AG08395 (cell line): ENCODE measurements at regions not wholly inside any gene's neighbourhood (a gene's known extent, or its start where the extent isn't known, plus 50 kb on each side); places are given as distances from the start of the nearest gene placed in this dataset.

ENCODE experiments used
- DNase-seq: peaks from one replicate; pipeline ENCODE4 v3.0.0; 2012; ENCODE audit warnings: mixed read lengths, low spot score

DNA sequence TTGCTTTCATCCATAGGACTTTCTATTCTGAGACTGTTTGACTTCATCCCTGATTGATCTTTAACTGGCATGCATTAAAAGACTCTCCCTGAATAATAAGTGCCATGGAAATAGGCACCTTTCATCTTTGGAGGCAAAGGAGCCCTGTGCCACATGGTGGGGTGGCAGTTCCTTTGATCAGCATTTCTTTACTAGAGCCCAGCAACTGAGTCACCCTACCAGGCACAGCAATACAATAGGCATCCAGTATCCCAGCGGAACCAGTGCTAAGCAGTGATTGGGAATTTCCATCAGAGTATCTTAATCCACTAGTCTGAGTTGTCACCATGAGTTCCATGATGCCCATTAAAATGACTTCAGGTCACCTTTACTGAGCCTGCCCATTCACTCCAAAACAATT is 476.1 kb upstream of the MPDZ start:
- no peak for DNase-seq

DNA sequence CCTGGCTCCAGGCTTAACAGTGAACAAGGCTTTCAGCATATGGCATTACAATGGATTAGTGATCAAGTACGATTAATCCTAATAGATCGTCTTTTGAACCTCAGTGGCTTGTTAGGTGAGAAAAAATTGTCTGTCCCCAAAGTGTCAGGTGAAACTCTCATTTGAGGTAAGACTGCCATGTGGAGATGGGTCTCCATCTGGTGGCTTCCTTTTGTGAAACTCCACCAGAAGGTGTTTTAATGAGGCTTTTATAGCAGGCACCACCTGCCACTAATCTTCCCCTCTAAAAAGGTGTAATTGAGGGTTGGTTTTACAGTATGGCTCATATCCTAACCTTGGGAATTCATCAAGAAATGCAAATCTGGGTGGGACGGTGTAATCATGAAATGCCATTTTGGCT is 471.1 kb upstream of the MPDZ start:
- DNase-seq, result no peak

DNA sequence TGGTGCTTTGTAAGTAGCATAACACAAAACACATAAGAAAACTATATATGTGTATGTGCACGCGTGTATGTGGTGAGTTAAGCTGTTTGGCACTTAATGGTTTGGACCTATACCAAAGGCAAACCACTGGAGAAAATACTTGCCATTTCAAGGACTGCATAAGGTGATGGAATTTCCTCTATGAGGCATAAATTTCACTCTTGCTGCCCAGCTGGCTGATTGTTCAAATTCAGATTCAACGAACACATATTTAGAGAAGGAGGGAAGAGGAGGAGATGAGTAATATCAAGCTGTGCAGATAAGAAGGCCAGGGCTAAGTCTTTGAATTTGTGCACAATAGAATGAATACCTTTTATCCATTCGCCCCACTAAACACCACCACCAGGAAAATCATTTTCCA is 470.6 kb upstream of the MPDZ start:
- peak; percentile 70 for DNase-seq

DNA sequence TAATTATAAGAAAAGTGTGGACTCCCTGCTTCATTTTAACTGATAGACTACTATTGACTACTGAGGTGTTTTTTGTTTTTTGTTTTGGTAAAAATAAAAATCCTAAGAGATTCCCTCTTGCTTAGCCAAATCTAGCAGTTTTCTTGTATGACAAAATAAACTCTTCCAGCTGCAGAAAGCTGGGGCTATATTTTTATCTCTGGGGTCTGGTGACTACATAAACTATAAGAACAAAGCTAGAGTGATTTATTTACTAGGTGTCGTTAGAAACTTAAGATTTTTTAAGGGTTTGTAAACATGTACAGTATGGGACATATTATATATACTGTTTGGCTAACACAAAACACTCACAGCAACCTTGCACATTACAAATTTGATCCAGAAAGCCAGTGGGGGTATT is 467.4 kb upstream of the MPDZ start:
- DNase-seq, result no peak

DNA sequence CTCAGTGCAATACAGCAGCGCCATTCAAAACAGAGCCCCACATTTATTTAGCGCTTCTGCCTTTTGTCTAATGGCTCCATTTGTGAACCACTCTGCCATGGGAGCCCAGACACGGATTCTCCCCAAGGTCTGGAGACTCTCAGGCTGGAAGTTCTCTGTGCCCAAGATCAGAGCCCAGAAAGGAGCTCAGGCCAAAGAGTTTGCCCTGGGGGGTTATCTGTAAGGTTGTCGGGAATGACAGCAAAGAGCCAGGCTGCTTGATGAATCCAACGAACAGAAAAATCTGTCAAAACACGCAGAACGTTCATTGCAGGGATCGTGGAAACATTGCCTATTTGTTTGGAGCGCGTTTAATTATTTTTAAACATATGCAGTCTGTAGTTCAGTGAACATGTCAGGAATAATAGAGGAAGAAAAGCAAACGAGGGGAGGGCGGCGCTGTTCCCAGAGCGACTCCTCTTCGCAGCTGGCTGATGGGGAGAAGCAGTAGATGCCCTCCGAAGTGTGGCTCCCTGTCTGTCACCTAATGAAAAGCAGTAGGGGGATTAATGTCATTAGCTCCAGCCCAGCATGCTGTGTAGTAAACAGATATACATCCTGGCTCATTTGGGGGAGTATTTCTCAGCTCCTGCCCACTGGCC is 464.9 kb upstream of the MPDZ start:
- no peak for DNase-seq

DNA sequence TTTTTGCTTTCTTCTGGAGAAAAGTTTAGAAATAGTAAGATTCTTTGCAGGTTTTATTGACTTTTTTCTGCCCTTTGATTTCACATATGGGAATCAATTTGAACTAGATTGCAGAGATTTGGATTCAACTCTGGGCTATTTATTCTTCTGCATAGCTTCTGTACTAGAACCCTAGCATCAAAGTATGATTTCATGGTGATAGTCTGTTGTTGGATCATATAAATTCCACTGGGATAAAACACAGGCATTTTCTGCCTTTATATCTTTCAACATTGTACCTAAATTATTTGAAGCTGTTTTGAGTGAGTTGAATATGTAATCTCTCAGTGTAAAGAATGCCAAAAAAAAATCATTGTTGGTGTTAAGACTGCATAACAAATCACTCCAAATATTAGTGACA is 458.4 kb upstream of the MPDZ start:
- DNase-seq, result no peak

DNA sequence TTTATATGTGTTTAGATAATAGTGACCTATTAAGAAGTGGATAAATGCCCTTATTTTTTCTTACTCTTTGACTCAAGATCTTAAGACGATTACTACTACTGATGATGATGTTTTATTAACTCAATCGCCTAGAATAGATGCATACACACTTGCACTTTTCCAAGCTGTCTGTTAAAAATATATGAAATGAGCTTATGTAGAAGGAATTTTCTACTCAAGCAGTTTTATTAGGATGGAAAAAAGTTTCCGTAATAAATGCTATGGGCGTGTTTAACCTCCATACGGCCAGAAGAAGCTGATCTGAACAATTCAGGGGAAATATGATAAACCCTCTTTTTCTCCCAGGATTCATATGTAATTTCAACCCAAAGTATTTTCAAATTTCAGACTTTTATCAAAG is 455.7 kb upstream of the MPDZ start:
- no peak for DNase-seq

DNA sequence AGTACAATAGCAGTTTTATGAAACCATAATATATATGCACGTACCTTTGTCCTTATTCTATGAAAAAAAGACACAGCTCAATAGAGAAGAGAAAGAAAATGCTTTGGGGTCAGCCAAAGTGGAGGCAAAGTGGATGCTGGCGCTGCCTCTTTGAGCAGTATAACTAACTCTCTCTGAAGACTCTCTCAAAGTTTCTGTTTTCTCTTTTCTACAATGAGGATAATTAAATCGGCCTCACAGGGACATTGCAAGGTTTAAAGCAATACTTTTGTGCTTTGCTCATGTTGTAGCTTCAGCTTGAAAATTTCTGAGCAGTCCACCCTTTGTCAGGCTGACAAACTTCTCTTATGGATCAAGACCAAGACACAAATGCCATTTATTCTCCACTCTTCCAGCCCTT is 455.1 kb upstream of the MPDZ start:
- DNase-seq, result no peak

DNA sequence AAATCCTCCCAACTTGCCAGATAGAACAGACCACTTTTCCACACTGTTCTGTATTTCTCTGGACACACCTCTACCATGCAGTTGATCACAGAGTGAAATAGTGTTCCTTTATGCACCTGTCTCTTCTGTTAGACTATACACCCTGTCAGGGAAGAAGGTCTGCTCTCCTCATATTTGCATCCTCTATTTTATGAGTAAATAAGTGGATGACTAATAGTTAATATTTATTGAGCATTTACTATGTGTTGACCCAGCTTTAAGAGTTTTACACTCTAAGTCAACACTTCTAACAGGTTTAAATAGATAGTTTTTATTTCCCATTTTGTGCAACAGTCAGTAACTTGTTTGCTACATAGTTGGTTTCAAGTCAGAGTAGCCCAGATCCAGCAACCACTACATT is 452.8 kb upstream of the MPDZ start:
- no peak for DNase-seq

DNA sequence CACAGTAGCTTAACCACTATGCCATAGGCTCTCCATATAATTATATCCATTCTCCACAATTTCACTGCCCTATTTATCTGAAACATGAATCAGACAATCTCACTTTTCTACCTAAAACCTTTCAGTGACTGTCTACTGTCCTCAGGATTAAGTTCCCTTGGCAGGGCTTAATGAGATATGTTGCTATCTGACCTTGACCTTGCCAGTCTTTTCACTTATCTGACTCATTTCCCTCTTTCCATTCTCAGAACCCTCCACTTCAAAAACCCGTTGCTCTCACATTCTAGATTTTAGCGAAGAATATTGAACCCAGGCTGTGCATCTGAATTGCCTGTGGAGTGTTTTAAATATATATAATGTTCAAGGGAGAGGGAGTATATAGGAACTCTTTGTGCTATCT is 452.1 kb upstream of the MPDZ start:
- DNase-seq, result no peak

DNA sequence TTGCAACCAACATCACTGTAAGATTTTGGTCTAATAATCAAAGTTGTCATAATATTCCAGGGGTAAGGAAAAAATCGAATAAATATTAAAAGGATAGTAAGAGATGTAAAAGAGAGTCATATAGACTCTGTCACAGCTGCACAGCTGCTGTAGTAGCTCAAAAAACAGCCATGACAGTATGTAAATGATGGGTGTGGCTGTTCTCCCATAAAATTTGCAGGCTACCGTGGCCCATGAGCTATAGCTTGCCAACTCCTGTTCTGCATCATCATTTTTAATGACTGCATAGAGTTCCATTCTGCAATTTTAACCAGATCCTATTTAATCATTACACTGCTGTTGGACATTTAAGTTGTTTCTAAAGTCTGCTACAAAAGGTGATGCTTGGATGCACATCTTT is 450.5 kb upstream of the MPDZ start:
- DNase-seq, result no peak

DNA sequence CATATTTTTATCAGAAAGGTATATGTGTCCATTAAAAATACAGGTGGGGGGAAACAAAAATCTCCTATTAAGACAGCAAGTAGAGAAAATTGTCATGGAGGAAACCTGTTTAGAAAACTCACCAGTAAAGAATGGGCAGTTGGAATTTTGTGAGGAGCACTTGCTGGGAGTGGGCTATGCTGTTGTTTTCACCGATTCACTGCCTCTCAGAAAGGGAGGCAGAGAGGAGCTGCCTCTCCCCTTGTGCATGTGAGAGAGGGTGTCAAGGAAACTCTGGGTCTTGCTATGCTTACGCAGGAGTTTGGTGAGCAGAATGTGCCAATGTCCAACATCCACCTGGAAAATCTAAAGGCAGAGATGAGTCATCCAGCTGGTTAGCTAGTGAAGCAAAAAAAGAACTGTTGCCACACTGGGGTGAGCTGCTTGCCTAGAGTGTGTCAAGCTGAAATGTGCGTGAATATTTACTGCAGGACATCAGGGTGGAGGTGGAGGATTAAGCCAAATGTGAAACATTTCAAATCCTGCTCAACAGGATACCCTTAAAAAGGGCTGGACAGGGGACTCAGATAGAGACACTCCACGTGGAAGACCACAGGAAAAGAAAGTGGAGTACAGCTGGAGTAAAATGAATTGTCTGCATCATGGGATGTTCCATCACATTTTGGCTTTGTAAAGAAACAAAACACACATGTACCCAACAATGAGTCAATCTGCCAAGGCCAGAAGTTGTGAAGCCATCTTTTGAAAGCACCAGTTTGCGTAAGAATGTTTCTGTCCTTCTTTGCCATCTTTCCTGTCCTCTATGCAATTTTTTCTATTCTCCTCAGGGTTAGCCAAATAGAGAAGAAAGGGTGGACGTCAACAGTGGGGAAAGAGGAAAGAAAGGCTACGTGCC is 449.7 kb upstream of the MPDZ start:
- peak; percentile 6 for DNase-seq

DNA sequence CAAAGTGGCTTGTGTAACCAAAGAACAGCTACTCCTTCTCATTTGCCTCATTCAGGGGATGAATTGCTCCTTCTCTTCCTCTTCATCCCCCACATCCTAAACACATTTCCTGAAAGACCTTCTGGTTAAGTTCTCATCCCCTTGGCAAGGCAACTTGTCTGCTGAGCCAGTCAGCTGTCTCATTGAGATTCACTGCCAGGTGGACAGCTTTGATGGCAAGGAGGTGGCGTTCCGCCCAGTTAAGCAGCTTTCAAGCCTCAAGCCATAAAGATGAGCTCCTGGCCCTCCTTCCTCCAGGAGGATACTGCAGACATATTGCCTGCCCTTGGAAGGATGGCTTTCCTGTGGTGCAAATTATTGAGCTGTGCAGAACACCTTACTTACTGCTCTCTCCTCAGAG is 448.6 kb upstream of the MPDZ start:
- no peak for DNase-seq

DNA sequence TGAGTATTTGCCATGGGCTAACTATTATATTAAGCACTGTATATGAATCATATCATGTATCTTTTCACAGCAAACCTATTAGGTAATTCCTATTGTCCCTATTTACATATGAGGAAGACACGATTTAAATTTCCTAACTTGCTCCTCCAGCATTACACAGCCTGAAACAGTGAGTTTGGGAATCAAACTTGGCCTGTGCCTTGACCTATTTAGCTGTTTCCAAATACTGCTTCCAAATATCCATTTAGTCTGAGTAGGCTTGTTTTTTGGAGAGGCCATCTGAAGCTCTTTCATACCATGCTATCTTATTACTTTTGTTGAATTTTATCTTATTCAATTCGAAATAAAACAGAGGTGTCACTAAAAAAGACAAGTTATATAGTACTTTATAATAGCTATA is 447.3 kb upstream of the MPDZ start:
- no peak for DNase-seq

DNA sequence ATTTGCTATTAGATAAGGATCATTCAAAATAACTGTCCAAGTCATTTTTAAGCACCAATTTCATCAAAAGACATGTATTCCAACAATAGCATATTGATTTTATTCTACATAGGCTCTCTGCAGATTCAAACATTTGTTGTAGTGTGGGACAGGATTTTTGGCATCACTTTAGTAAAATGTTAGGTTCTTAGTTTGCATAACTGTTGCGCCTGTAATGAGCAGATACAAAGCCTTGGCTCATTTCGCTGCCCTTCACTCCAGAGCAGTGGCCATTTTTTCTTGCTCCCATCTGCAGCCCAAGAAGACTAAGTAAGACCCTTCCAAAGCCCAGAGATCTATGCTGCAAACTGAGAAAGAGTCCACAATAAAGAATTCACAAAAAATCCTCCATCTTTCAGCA is 446.0 kb upstream of the MPDZ start:
- DNase-seq, result no peak

DNA sequence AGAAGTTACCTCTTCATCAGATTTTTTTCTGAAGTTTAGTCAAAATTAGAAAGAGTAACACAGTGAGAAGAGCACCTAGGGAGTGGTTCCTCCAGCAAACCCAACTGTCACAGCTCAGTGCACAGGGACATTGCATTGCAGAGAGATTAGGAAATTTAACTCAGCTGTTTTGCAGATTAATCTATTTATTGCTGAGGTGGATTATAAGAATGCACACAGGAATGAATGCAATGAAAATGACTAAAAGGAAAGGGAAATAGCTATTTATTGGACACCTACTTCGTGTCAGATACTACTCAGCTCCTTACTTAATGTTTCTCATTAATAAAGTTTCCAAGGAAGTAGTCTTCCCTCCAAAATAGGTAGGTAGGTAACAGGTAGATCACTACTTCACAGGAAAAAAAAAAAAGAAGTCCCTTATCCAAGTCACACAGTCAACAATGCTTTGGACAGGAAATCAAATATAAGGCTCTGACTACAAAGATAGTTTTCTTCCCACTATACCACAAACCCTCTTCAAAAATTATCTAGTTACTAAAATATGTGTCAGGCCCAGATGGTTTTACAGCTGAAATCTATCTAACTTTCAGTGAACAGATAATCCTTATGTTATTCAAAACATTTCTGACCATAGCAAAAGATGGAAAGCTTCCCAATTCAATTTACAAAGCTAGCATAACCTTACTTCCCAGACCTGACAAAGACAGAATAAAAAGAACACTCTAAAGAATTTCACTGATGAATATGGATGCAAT is 442.2 kb upstream of the MPDZ start:
- DNase-seq, result peak; percentile 10

DNA sequence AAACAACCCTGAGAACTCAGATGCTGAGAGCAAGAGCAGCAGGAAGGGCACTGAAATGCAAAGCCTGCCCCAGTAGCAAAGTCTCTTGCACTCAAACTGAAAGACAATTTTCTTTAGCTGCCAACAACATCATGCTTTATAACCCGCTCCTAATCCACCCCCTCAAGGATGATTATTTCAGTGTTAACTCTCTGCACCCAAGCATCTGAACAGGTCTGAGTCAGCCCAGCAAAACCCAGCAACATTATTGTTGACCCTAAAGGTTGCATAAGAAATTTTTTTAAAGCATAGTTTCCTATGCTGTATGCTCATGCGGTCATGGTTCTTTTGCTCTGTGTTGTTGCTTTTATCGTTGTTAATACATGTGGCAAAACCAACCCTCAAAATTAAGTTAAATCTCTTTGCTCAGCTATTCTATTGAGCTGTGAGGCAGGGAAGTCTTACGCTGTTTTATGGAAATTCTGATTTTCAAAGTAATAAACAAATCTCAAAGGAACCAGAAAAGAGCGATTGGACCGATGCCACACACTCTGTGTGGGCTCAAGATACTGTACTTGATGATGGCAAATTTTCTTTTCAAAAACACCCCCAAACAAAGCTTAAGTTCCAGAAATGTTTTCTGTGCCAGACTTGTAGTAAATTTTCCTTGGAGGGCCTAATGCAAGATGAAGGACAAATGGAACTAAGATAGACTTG is 440.6 kb upstream of the MPDZ start:
- peak; percentile 3 for DNase-seq

DNA sequence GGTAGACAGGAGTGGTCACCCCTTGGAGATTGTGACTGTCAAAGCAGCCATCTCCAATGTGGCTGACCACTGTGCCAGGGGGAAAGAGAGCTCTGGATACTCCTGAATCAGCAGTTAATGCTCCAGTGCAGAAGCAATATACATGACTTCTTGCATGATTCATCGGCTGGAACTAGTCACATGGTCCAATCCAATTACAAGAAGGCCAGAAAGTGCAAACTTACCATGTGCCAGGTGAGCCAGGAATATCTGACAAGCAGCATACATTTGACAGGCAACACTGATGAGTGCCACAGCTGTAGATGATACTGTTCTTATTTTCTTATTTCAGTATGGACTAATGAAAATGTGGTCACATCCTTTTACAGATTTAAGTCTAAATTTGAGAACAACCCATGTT is 440.0 kb upstream of the MPDZ start:
- no peak for DNase-seq

DNA sequence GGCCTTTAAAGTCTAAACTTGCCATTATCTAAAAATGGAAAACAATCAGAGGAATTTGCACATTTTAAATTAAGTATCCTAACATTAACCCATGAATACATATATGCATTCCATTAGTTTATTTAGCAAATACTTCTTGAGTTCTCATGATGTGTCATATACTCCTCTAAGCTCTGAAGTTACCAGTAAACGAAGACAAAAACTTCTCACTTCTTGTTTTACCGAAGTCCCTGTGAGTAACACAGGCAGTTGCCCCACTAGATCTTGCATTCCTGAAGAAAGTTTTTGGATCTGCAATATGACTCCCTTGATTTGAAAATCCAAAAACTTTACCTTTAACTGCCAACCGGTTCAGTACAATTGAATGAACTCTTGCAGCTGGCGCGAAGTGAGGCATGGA is 439.0 kb upstream of the MPDZ start:
- no peak for DNase-seq

DNA sequence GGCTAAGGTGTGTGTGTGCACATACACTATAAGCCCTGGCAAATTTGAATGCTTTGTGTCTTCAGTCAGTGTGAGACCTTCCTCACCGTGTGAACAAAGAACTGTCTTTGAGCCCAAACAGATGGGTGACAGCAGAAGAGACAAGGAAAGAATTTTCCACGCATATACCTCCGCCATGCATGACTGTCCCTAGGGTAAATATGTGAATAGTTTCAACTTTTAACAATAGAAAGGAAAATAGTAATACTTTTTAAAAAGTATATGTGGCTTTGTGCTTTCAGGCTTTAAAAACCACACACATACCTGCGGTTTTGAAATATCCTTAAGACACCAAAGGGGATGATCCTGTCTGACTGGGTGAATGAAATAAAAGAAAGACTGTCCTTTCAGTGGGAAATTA is 438.6 kb upstream of the MPDZ start:
- no peak for DNase-seq

DNA sequence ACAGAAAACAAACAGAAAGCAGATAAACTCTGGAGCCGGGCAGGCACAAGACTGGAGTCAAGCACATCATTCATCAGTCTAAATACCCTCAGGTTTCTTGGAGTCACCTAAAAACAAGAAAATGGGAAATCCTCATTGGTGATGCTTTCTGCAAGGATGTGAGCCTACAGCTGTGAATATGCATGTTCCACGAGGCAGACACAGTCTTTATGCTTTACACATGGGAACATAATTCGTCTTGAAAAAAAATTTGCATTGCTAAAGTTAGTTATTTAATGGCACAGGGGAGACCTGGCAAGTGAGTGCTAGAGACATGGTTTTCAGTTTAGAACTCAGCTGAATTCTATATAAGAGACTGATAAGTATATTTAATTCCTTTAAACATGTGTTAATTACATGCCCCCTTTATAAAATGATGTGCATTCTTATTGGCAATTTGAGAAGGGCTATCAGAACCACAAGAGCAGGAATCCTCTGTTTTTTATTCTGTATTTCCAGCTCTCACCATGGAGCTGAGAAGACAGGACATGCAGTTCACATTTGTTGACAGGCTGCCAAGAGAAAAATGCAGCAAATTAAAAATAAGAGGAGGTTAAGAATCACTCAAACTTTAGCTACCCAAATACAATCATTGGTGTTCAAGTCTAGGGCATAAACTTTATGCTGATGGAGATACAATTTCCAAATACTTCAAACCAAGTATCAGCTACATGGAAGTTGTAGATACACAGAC is 438.0 kb upstream of the MPDZ start:
- no peak for DNase-seq
